Adrenal gland (tissue), 9 donors: ENCODE measurements at regions not wholly inside any gene's neighbourhood (a gene's known extent, or its start where the extent isn't known, plus 50 kb on each side); places are given as distances from the start of the nearest gene placed in this dataset.

Experiments
- DNase-seq, 7 donors: peaks; one replicate each; pipeline ENCODE4 v3.0.0-alpha.2; 2019 to 2020
- H3K27ac ChIP-seq, 5 donors: fragments of 200-600 bp; sonication (generic) in 4 of 5; 1 replicate in 3 of 5; 2 replicates in 2 of 5; pipeline versions ENCODE4 v1.5.1 to v1.8.0; 2016 to 2020; ENCODE audit warnings: mild to moderate bottlenecking in 1 of 5
- H3K27me3 ChIP-seq: fragments of 200-600 bp; 2 replicates; pipeline ENCODE4 v1.8.0; 2021
- H3K36me3 ChIP-seq, 2 donors: fragments of 200-600 bp; replicated peaks in 1 of 2; 1 replicate in 1 of 2; 2 replicates in 1 of 2; pipeline versions ENCODE4 v1.5.1 to v1.8.0; 2018 to 2022
- H3K4me1 ChIP-seq, 2 donors: fragments of 200-600 bp; replicated peaks in 1 of 2; 1 replicate in 1 of 2; 2 replicates in 1 of 2; pipeline versions ENCODE4 v1.5.1 to v1.8.0; 2018 to 2021
- H3K4me3 ChIP-seq, 4 donors: fragments of 200-600 bp; sonication (generic) in 3 of 4; one replicate each; pipeline ENCODE4 v1.5.1; 2016 to 2018
- H3K9me3 ChIP-seq, 3 donors: fragments of 200-600 bp; sonication (generic) in 1 of 3; replicated peaks in 1 of 3; 1 replicate in 2 of 3; 2 replicates in 1 of 3; pipeline versions ENCODE4 v1.5.1 to v1.8.0; 2016 to 2021
- POLR2A ChIP-seq, 2 donors: fragments of 450-650 bp; IDR thresholded peaks; one replicate each; pipeline ENCODE4 v1.6.1; 2017; ENCODE audit warnings: antibody characterized with exemption in 2 of 2, mild to moderate bottlenecking in 2 of 2, moderate library complexity in 1 of 2
- WGBS, 4 donors: extraction: QIAGEN DNeasy Blood & Tissue Kit in 2 of 4; methylation state at CpG; one replicate each; pipeline versions ENCODE4 v1.1.5 to v1.1.7; 2013 to 2017; 5-methylcytosine and 5-hydroxymethylcytosine counted together
- intact Hi-C, 2 donors: fragments of 100-400 bp; cut with DNase I; formaldehyde crosslinking; loops; one replicate each; pipeline versions ENCODE4 v1.14.1 to v1.15.0; 2022 to 2023
- TF ChIP-seq, protein P1 (sequence below), 6 experiments: fragments of 450-650 bp in 4 of 6; fragments of 200-600 bp in 2 of 6; sonication (generic) in 1 of 6; IDR thresholded peaks; 1 replicate in 5 of 6; 2 replicates in 1 of 6; pipeline versions ENCODE4 v1.5.1 to v1.8.0; 2016 to 2021; ENCODE audit warnings: antibody characterized with exemption in 6 of 6, mild to moderate bottlenecking in 2 of 6, moderate library complexity in 1 of 6
- donor health status: healthy with polysubstance abuse.
- donor health status: Bipolar disorder and iron deficiency.
- donor health status: DM: yes; HTN: yes; CAD: no.
- donor health status: DM: no; HTN: no; CAD: no.
- donor health status: DM: no; HTN: no; CAD: no.

DNA sequence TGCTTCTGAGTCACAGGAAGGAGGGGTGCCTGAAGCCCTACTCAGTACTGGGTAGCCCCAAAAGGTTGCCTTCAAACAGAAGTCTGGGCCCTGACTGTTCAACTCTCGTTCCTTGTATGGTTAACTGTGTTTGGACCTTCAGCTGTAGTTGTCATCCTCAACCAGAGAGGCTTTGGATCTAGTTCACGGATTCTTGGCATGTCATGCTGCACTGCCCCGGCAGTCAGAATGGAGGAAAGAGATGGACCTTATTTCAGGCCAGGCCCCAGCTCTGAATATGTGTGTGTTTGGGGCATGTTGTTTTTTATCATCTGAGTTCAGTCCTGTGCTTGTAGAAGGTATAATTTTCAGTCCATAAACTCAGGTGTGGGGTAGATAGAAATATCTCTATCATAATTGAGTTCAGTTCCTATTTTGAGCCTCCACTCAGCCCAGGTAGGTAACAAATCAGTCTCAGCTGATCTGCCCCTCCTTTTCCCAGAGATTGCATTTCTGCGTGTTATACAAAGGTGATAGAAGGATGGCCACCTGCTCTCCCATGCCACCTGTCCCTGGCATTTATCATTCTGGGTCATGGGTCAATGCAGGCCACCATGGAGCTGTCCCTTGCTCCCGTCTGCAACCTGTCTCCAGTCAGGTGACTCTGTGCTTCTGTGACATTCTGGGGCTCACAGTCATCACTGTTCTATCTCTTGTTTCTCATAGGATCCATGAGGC, 127.5 kb upstream of the CPEB4 start:
- intact Hi-C loops: loop anchor here in 1 of 2 donors (10.0 kb wide), 1 partner anchor 136 kb away; no protein-coding TSS in a partner anchor
- Histone ChIP-seq H3K36me3 (no peaks in the 10 kb centered on the region), H3K4me3 (no peak overlapping the region), H3K4me1 (peaks cover 3 to 39% of the 10 kb centered on the region in 2 donors), H3K27me3 (no peaks in the 10 kb centered on the region), H3K27ac (peak overlapping the region in 1 of 5 donors; percentile 66), H3K9me3 (no peaks in the 10 kb centered on the region)
- WGBS, 4 donors: 84 to 97% (median 91%) methylated on average over 5 of the region's 5 CpGs
- no peak for DNase-seq
- TF ChIP-seq POLR2A (IDR thresholded peaks at IDR 0.05): no peak
- TF ChIP-seq, protein P1, sequence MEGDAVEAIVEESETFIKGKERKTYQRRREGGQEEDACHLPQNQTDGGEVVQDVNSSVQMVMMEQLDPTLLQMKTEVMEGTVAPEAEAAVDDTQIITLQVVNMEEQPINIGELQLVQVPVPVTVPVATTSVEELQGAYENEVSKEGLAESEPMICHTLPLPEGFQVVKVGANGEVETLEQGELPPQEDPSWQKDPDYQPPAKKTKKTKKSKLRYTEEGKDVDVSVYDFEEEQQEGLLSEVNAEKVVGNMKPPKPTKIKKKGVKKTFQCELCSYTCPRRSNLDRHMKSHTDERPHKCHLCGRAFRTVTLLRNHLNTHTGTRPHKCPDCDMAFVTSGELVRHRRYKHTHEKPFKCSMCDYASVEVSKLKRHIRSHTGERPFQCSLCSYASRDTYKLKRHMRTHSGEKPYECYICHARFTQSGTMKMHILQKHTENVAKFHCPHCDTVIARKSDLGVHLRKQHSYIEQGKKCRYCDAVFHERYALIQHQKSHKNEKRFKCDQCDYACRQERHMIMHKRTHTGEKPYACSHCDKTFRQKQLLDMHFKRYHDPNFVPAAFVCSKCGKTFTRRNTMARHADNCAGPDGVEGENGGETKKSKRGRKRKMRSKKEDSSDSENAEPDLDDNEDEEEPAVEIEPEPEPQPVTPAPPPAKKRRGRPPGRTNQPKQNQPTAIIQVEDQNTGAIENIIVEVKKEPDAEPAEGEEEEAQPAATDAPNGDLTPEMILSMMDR (IDR thresholded peaks at IDR 0.05): no peak

GRCh38 chr5:173761178-173761513, 127.0 kb upstream of the CPEB4 start:
- Histone ChIP-seq H3K4me1 (peaks cover 7 to 44% of the 10 kb centered on the region in 2 donors), H3K4me3 (no peak overlapping the region), H3K9me3 (no peaks in the 10 kb centered on the region), H3K27me3 (no peaks in the 10 kb centered on the region), H3K27ac (no peak overlapping the region), H3K36me3 (no peaks in the 10 kb centered on the region)
- DNase-seq: no peak
- TF ChIP-seq, protein P1 (IDR thresholded peaks at IDR 0.05): no peak
- no peak for TF ChIP-seq POLR2A (IDR thresholded peaks at IDR 0.05)
- 82 to 91% (median 86%) methylated on average over 4 of the region's 4 CpGs for WGBS, 4 donors
- intact Hi-C loops: loop anchor here in 1 of 2 donors (10.0 kb wide), 1 partner anchor 136 kb away; no protein-coding TSS in a partner anchor

DNA sequence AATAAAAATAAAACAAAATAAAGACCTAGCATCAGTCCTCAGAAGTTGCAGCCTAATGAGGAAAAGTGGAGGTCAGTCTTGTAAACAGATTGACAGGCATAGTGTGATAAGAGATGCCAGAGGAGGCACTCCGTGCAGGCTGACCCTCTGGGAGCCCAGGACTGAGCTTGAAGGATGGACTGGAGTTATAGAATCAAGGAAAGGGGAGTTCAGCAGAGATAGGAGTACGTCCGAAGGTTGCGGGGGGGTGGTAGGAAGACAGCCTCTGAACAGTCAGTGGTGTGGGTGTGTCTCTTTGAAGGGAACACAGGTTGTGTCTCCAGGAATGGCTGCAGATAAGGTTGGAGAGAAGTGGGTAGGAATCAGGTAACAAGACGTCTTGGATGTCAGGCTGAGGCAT, 126.1 kb upstream of the CPEB4 start:
- no peak for DNase-seq
- WGBS, 4 donors: 84 to 89% (median 89%) methylated on average over 5 of the region's 5 CpGs
- Histone ChIP-seq H3K27ac (no peak overlapping the region), H3K4me1 (peaks cover 9 to 52% of the 10 kb centered on the region in 2 donors), H3K27me3 (no peaks in the 10 kb centered on the region), H3K36me3 (no peaks in the 10 kb centered on the region), H3K4me3 (no peak overlapping the region), H3K9me3 (no peaks in the 10 kb centered on the region)
- intact Hi-C loops: loop anchor here in 1 of 2 donors (10.0 kb wide), 1 partner anchor 137 kb away; no protein-coding TSS in a partner anchor
- no peak for TF ChIP-seq POLR2A (IDR thresholded peaks at IDR 0.05)
- TF ChIP-seq, protein P1 (IDR thresholded peaks at IDR 0.05): no peak

GRCh38 chr5:173762930-173763329, 125.2 kb upstream of the CPEB4 start:
- DNase-seq: no peak
- no peaks in the 10 kb centered on the region for H3K9me3 ChIP-seq
- intact Hi-C loops: loop anchor here in 1 of 2 donors (10.0 kb wide), 1 partner anchor 138 kb away; no protein-coding TSS in a partner anchor
- 79 to 86% (median 82%) methylated on average over 7 of the region's 7 CpGs for WGBS, 4 donors
- no peak overlapping the region for H3K4me3 ChIP-seq
- H3K36me3 ChIP-seq: no peaks in the 10 kb centered on the region
- no peak overlapping the region for H3K27ac ChIP-seq
- H3K4me1 ChIP-seq: peaks cover 12 to 61% of the 10 kb centered on the region in 2 donors
- no peaks in the 10 kb centered on the region for H3K27me3 ChIP-seq
- TF ChIP-seq POLR2A (IDR thresholded peaks at IDR 0.05): no peak
- TF ChIP-seq, protein P1 (IDR thresholded peaks at IDR 0.05): no peak
